SK-N-SH treated with all-trans-retinoic acid at 6 μM for 48 hours (cell line): ENCODE measurements at regions not wholly inside any gene's neighbourhood (a gene's known extent, or its start where the extent isn't known, plus 50 kb on each side); places are given as distances from the start of the nearest gene placed in this dataset.

Source experiments
- ARNTL ChIP-seq: fragments of 450-650 bp; formaldehyde crosslinking; IDR thresholded peaks from 2 replicates; pipeline ENCODE4 v1.5.0; 2020; ENCODE audit warnings: low read depth, mild to moderate bottlenecking, moderate library complexity, borderline replicate concordance
- BACH2 ChIP-seq: fragments of 250-450 bp; sonication (Bioruptor Pico); IDR thresholded peaks from 2 replicates; pipeline ENCODE4 v1.9.0; 2021; ENCODE audit warnings: mild to moderate bottlenecking, borderline replicate concordance
- GLIS3 ChIP-seq: fragments of 250-450 bp; sonication (Bioruptor Pico); IDR thresholded peaks from 2 replicates; pipeline ENCODE4 v1.5.0; 2020; ENCODE audit warnings: mild to moderate bottlenecking, moderate library complexity
- PPARA ChIP-seq: fragments of 250-450 bp; sonication (Bioruptor Pico); IDR thresholded peaks from 2 replicates; pipeline ENCODE4 v1.5.0; 2020; ENCODE audit warnings: mild to moderate bottlenecking, borderline replicate concordance
- SNAI2 ChIP-seq: fragments of 250-450 bp; sonication (Bioruptor Pico); IDR thresholded peaks from 2 replicates; pipeline ENCODE4 v1.5.0; 2020; ENCODE audit warnings: mild to moderate bottlenecking, moderate library complexity
- TCF4 ChIP-seq: fragments of 250-450 bp; sonication (Bioruptor Pico); IDR thresholded peaks from 2 replicates; pipeline ENCODE4 v1.8.0; 2021; ENCODE audit warnings: mild to moderate bottlenecking, moderate library complexity, borderline replicate concordance
- ZFP30 ChIP-seq: fragments of 450-650 bp; formaldehyde crosslinking; IDR thresholded peaks from 2 replicates; pipeline ENCODE4 v1.5.0; 2022; ENCODE audit warnings: mild to moderate bottlenecking, moderate library complexity
- TF ChIP-seq, protein P1 (sequence below): fragments of 250-450 bp; sonication (Bioruptor Pico); IDR thresholded peaks from 2 replicates; pipeline ENCODE4 v1.8.0; 2021; ENCODE audit warnings: low read depth, mild to moderate bottlenecking, moderate library complexity, borderline replicate concordance
- TF ChIP-seq, protein P2 (sequence below): fragments of 250-450 bp; sonication (Bioruptor Pico); IDR thresholded peaks from 2 replicates; pipeline ENCODE4 v1.8.0; 2020; ENCODE audit warnings: mild to moderate bottlenecking, moderate library complexity, borderline replicate concordance
- TF ChIP-seq, protein P3 (sequence below): fragments of 250-450 bp; sonication (Bioruptor Pico); IDR thresholded peaks from 2 replicates; pipeline ENCODE4 v1.5.1; 2020; ENCODE audit warnings: low read depth, mild to moderate bottlenecking, moderate library complexity

DNA sequence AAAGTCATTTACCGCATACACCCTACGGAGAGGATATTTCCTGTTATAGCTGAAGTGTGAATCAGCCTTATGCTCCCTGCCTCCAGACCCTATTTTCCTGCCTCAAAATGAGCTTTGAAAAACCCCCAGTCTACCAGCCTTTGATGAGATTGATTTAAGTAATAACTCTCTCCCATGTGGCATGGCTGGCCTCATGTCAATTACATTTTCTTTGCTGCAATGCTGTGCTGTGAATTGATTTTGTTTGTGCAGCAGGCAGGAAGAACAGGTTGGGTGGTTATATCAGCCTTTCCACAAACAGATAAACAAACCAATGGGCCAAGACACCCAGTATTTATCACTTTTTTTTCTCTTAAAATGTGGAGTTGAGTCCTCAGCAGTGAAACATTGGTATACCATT lies 1105.5 kb upstream of the TMEM132C start:
- TF ChIP-seq, protein P1, sequence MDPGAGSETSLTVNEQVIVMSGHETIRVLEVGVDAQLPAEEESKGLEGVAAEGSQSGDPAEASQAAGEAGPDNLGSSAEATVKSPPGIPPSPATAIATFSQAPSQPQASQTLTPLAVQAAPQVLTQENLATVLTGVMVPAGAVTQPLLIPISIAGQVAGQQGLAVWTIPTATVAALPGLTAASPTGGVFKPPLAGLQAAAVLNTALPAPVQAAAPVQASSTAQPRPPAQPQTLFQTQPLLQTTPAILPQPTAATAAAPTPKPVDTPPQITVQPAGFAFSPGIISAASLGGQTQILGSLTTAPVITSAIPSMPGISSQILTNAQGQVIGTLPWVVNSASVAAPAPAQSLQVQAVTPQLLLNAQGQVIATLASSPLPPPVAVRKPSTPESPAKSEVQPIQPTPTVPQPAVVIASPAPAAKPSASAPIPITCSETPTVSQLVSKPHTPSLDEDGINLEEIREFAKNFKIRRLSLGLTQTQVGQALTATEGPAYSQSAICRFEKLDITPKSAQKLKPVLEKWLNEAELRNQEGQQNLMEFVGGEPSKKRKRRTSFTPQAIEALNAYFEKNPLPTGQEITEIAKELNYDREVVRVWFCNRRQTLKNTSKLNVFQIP (CRISPR knock-in tag), result no peak
- TF ChIP-seq GLIS3 (CRISPR knock-in tag) (no peak), ARNTL (CRISPR knock-in tag) (no peak), TCF4 (CRISPR knock-in tag) (no peak), ZFP30 (CRISPR knock-in tag) (no peak), PPARA (CRISPR knock-in tag) (no peak), BACH2 (CRISPR knock-in tag) (no peak), SNAI2 (CRISPR knock-in tag) (no peak)
- TF ChIP-seq, protein P2, sequence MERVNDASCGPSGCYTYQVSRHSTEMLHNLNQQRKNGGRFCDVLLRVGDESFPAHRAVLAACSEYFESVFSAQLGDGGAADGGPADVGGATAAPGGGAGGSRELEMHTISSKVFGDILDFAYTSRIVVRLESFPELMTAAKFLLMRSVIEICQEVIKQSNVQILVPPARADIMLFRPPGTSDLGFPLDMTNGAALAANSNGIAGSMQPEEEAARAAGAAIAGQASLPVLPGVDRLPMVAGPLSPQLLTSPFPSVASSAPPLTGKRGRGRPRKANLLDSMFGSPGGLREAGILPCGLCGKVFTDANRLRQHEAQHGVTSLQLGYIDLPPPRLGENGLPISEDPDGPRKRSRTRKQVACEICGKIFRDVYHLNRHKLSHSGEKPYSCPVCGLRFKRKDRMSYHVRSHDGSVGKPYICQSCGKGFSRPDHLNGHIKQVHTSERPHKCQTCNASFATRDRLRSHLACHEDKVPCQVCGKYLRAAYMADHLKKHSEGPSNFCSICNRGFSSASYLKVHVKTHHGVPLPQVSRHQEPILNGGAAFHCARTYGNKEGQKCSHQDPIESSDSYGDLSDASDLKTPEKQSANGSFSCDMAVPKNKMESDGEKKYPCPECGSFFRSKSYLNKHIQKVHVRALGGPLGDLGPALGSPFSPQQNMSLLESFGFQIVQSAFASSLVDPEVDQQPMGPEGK (CRISPR knock-in tag), result no peak
- TF ChIP-seq, protein P3, sequence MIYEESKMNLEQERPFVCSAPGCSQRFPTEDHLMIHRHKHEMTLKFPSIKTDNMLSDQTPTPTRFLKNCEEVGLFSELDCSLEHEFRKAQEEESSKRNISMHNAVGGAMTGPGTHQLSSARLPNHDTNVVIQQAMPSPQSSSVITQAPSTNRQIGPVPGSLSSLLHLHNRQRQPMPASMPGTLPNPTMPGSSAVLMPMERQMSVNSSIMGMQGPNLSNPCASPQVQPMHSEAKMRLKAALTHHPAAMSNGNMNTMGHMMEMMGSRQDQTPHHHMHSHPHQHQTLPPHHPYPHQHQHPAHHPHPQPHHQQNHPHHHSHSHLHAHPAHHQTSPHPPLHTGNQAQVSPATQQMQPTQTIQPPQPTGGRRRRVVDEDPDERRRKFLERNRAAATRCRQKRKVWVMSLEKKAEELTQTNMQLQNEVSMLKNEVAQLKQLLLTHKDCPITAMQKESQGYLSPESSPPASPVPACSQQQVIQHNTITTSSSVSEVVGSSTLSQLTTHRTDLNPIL (CRISPR knock-in tag), result no peak
